HCEC 1CT (cell line): ENCODE measurements at regions not wholly inside any gene's neighbourhood (a gene's known extent, or its start where the extent isn't known, plus 50 kb on each side); places are given as distances from the start of the nearest gene placed in this dataset.

Experiments
- DNase-seq: peaks from one replicate; pipeline ENCODE4 v3.0.0-alpha.2; 2017

- no peak for DNase-seq
Measured at GRCh38 chr13:75231235-75231634, 250.7 kb downstream of the TBC1D4 start.

- DNase-seq: peak; percentile 79
Measured at GRCh38 chr13:75226733-75227435, 255.1 kb downstream of the TBC1D4 start.

GRCh38 chr13:75226092-75226491, 255.9 kb downstream of the TBC1D4 start:
- no peak for DNase-seq

GRCh38 chr13:75225288-75226032, 256.5 kb downstream of the TBC1D4 start:
- no peak for DNase-seq

GRCh38 chr13:75224053-75224742, 257.8 kb downstream of the TBC1D4 start:
- DNase-seq: no peak

- DNase-seq: peak; percentile 52
Measured at GRCh38 chr13:75222031-75222430, 259.9 kb downstream of the TBC1D4 start.

- DNase-seq: no peak
Measured at GRCh38 chr13:75220861-75221260, 261.1 kb downstream of the TBC1D4 start.

- no peak for DNase-seq
Measured at GRCh38 chr13:75220238-75220542, 261.8 kb downstream of the TBC1D4 start.

- DNase-seq: peak; percentile 59
Measured at GRCh38 chr13:75219479-75220237, 262.3 kb downstream of the TBC1D4 start.

GRCh38 chr13:75217949-75218348, 264.0 kb downstream of the TBC1D4 start:
- no peak for DNase-seq

GRCh38 chr13:75216038-75216437, 265.9 kb downstream of the TBC1D4 start:
- DNase-seq: no peak

GRCh38 chr13:75214846-75215245, 267.1 kb downstream of the TBC1D4 start:
- DNase-seq: no peak

GRCh38 chr13:75202981-75203380, 279.0 kb downstream of the TBC1D4 start:
- DNase-seq: no peak

GRCh38 chr13:75197803-75198202, 284.2 kb downstream of the TBC1D4 start:
- DNase-seq: no peak

- DNase-seq: peak; percentile 39
Measured at GRCh38 chr13:75196147-75196837, 285.7 kb downstream of the TBC1D4 start.

- DNase-seq: no peak
Measured at GRCh38 chr13:75195495-75196146, 286.3 kb downstream of the TBC1D4 start.

GRCh38 chr13:75194717-75195462, 287.1 kb downstream of the TBC1D4 start:
- DNase-seq: no peak

GRCh38 chr13:75186379-75186778, 295.6 kb downstream of the TBC1D4 start:
- no peak for DNase-seq

GRCh38 chr13:75181906-75182305, 300.1 kb downstream of the TBC1D4 start:
- no peak for DNase-seq

GRCh38 chr13:75180805-75181455, 301.0 kb downstream of the TBC1D4 start:
- DNase-seq: peak; percentile 69

- DNase-seq: no peak
Measured at GRCh38 chr13:75178436-75178835, 303.5 kb downstream of the TBC1D4 start.
